ENCODE measurements at regions not wholly inside any gene's neighbourhood (a gene's known extent, or its start where the extent isn't known, plus 50 kb on each side); places are given as distances from the start of the nearest gene placed in this dataset.

DNA sequence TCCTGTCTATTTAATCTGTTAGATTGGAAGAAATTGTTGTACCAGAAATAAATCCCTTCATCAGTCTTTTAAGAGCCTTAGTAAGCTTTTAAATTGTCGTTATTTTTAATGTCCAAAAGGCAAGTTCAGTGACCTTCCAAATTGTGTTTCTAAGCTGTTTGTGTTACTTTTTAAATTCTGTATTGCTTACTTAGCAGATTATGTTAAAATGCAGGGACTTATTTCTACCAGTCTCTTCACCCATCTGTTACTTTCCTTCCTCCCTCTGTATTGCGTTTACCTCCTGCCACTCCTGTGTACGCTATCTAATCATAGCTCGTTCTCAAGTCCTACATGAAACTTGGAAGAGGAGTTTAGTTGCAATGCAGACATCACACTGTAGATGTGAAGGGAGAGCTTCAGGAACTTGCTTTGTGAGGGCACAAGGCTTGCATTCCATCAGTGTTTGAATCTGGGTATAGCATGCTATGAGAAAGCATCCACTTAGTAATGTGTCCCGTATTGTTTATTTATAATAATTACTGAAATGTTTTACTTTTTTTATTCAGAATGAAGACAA is 406.5 kb upstream of the RGS6 start:
- TF ChIP-seq, protein P1, sequence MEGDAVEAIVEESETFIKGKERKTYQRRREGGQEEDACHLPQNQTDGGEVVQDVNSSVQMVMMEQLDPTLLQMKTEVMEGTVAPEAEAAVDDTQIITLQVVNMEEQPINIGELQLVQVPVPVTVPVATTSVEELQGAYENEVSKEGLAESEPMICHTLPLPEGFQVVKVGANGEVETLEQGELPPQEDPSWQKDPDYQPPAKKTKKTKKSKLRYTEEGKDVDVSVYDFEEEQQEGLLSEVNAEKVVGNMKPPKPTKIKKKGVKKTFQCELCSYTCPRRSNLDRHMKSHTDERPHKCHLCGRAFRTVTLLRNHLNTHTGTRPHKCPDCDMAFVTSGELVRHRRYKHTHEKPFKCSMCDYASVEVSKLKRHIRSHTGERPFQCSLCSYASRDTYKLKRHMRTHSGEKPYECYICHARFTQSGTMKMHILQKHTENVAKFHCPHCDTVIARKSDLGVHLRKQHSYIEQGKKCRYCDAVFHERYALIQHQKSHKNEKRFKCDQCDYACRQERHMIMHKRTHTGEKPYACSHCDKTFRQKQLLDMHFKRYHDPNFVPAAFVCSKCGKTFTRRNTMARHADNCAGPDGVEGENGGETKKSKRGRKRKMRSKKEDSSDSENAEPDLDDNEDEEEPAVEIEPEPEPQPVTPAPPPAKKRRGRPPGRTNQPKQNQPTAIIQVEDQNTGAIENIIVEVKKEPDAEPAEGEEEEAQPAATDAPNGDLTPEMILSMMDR (IDR thresholded peaks at IDR 0.05; ENCODE audit: extremely low read depth in 1 of 2, insufficient read depth in 1 of 2, low read depth in 1 of 2, low read length in 2 of 2), result no peak
- no peak for TF ChIP-seq EZH2 (IDR thresholded peaks at IDR 0.05; ENCODE audit: borderline replicate concordance, low read depth, low read length, severe bottlenecking)
- no peak for TF ChIP-seq POLR2AphosphoS5 (IDR thresholded peaks at IDR 0.05; ENCODE audit: insufficient read depth, low read depth, low read length)
